ENCODE measurements at regions not wholly inside any gene's neighbourhood (a gene's known extent, or its start where the extent isn't known, plus 50 kb on each side); places are given as distances from the start of the nearest gene placed in this dataset.
"Not testable (repeated sequence)": the region's sequence is repeated elsewhere in the genome, so short reads cannot be mapped to it uniquely, and the experiment has no call there.

DNA sequence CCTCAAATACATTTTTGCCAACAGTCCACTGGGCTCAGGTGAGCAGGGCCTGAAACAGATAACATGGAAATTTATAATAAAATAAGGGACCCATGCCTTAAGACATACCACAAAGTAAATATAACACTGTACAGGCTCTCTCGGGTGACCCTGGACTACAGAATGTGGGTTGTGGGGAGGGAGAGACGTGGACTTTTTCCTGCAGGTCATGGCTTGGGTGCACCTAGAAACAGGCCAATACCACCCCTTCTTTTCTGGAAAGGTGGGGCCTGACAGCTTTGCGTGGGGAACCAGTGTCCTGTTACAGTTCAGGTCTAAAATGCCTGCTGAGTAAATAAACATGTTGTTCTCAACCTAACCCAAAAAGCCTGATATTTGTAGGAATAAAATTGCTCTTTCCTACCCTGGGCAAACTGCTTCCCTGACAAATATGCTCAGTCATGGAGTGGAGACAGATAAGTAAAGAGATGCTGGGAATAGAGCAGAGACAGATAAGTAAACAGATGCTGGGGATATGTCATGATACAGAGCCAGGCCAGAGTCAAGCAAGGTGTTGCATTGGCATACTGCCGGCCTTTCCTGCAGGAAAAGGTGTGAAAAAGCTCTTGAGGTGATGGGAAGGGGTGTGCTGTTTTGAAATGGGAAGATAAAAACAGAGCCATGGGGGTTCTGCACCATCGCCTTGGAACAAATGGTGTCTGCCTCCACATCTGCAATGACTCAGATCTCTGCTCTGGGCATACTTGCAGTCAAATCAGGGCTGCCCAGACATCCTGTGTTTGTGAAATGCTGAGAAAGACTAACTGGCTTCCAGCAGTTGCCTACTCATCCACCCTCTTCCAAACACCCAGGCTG, 535.6 kb downstream of the KCNJ18 start:
- not testable (repeated sequence) for TF ChIP-seq ARNT (IDR thresholded peaks at IDR 0.05); SP1 (IDR thresholded peaks at IDR 0.05); ELF4 (IDR thresholded peaks at IDR 0.05); BHLHE40 (IDR thresholded peaks at IDR 0.05; ENCODE audit: borderline replicate concordance); FOXA1 (IDR thresholded peaks at IDR 0.05); NFRKB (IDR thresholded peaks at IDR 0.05); FOXK2 (IDR thresholded peaks at IDR 0.05); ZNF384 (IDR thresholded peaks at IDR 0.05); LEF1 (IDR thresholded peaks at IDR 0.05; ENCODE audit: borderline replicate concordance); FOXM1 (IDR thresholded peaks at IDR 0.05; ENCODE audit: borderline replicate concordance); HDGF (IDR thresholded peaks at IDR 0.05; ENCODE audit: borderline replicate concordance); L3MBTL2 (conservative IDR thresholded peaks at IDR 0.05); TARDBP (IDR thresholded peaks at IDR 0.05)
- TF ChIP-seq, protein P1, sequence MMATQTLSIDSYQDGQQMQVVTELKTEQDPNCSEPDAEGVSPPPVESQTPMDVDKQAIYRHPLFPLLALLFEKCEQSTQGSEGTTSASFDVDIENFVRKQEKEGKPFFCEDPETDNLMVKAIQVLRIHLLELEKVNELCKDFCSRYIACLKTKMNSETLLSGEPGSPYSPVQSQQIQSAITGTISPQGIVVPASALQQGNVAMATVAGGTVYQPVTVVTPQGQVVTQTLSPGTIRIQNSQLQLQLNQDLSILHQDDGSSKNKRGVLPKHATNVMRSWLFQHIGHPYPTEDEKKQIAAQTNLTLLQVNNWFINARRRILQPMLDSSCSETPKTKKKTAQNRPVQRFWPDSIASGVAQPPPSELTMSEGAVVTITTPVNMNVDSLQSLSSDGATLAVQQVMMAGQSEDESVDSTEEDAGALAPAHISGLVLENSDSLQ (IDR thresholded peaks at IDR 0.05) = not testable (repeated sequence)

Measured in HEK293T (cell line).